GM20000 (cell line): ENCODE measurements at regions not wholly inside any gene's neighbourhood (a gene's known extent, or its start where the extent isn't known, plus 50 kb on each side); places are given as distances from the start of the nearest gene placed in this dataset.

ENCODE experiments used
- DNase-seq: peaks from one replicate; pipeline ENCODE4 v3.0.0; 2012; ENCODE audit warnings: low spot score
- TF ChIP-seq, protein P1 (sequence below): IDR thresholded peaks from 2 replicates; pipeline ENCODE4 v1.5.1; 2012; ENCODE audit warnings: mild to moderate bottlenecking, control low read depth; ENCODE audit errors: extremely low read depth, missing control alignments

GRCh38 chr2:10971888-10972260 is 60.1 kb downstream of the KCNF1 start:
- no peak for DNase-seq
- TF ChIP-seq, protein P1, sequence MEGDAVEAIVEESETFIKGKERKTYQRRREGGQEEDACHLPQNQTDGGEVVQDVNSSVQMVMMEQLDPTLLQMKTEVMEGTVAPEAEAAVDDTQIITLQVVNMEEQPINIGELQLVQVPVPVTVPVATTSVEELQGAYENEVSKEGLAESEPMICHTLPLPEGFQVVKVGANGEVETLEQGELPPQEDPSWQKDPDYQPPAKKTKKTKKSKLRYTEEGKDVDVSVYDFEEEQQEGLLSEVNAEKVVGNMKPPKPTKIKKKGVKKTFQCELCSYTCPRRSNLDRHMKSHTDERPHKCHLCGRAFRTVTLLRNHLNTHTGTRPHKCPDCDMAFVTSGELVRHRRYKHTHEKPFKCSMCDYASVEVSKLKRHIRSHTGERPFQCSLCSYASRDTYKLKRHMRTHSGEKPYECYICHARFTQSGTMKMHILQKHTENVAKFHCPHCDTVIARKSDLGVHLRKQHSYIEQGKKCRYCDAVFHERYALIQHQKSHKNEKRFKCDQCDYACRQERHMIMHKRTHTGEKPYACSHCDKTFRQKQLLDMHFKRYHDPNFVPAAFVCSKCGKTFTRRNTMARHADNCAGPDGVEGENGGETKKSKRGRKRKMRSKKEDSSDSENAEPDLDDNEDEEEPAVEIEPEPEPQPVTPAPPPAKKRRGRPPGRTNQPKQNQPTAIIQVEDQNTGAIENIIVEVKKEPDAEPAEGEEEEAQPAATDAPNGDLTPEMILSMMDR, result no peak

DNA sequence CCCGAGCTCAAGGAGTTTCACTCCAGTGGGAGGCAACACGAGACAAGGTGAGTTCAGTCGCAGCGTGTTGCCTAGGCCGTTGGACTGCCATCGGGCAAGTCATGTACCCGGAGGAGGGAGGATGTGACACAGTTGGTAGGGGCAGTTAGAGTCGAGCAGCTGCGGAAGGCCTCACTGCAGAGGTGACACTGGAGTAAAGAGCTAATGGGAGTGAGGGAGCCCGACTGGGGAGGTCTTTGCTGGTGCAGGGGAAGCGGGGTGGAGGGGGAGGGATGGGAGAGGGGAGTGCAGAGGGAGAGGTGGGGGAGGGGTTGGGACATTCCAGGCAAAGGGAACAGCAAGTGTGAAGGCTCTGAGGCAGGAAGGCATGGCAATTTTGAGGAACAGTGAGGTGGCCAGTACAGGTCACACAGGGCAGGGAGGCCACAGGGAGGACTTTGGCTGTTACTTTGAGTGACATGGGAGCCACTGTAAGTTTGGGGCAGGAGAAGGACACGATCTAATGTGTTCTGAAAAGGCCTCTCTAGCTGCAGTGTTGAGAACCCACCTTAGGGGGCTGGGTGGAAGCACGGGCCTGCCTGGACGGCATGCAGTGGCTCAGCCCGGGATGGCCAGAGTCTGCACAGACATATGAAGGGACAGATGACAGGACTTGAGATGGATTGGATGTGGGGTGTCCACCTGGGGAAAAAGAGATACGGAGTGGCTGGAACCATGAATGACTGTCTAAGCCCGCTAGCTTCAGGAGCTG is 61.1 kb downstream of the KCNF1 start:
- TF ChIP-seq, protein P1, result no peak
- no peak for DNase-seq

DNA sequence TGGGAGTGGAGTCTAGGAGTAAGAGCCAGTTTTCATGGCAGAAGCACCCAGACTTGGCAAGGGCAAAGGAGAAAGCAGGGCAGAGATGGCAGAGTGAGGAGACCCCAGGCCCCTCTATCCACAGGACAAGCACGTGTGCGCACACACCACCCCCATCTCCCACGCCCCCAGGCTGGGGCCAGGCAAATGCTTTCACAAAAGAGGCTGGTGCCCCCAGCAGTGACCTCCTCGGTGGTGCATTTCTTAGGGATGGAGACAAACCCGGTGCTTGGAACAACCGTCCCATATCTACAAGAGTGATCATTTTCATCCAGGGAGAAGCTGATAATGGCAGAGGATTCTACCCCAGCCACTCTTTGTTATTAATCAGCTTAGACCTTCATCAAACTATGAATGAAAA is 62.0 kb downstream of the KCNF1 start:
- TF ChIP-seq, protein P1, result no peak
- no peak for DNase-seq

DNA sequence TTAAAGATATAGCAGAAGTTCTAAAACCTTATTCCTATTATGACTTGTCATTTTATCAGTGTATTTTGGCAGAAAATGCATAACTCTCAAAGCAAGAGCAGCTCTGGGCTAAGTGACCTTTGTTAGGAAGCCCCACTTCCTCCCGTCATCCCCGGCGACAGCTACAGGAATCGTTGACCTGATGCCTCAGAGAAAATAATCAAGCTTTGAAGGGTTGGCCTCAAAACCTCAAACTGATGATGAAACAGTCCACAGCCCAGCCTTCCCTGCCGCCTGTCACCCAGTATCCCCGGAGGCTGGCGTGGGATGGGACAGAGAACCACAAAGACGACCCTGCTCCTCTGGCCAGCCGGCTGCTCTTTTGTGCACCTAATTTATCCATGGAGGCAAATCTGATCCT is 65.3 kb downstream of the KCNF1 start:
- DNase-seq, result no peak
- TF ChIP-seq, protein P1, result no peak

DNA sequence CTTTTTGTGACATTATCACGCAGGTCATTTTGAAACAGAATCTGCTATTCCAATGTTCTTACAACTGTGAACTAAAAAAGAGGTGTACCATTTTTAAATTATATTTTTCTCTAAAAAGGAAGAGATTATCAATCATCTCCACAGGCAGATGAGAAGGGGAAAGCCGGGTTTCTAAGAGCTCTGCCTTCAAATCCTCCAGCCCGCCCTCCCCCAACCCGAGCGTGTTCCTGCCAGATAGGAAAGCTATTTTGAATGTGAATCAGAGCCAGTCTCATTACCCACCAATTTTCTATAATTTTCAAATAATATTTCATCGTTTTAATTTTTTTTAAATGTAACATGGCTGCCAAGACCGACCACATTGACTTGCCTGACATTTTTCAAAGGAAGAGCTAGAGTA is 65.9 kb downstream of the KCNF1 start:
- TF ChIP-seq, protein P1, result no peak
- no peak for DNase-seq

DNA sequence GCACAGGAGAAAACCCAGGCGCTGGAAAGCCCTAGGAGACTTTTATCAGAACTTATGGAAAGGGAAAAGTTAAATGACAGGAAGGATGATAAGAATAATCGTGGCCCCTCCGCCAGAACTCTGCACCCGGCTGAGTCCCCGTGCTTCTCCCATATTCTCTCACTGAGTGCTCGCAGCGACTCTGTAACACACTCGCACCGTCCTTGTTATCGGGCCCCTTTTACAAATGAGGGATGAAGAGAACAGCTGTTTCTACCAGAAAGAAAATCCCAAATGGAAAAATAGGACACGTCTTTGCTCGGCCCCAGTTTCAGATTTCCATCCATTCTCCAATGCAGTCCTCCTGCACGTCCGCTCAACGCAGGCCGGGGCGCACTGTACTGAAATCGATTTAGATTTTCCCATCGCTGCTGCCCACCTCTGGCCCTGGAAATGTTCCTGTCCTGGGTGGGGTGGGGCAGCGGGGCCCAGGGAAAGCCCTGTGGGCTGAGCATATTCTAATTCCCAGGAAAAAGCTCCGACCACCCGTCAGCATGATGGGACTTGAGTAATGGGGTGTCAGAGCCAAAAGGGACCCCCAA is 66.4 kb downstream of the KCNF1 start:
- TF ChIP-seq, protein P1, result no peak
- no peak for DNase-seq

DNA sequence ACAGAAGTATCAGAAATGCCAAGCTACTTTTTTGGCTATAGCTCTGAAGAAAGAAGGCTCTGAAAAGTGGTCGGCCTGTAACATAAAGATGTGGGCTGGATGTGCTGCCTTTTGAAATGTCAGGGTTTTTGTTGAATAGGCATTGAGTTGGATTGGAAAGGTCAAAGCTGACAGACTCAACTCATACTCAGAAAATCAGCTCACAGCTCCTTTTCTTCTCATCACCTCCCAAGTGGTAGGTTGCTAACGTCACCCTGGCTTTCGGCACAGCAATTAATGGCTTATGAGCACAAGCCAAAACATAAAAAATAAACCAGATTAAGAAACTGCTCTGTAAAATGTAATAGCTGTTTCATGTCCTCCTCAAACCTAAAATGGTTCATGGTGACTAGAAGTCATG is 68.3 kb downstream of the KCNF1 start:
- TF ChIP-seq, protein P1, result no peak
- DNase-seq, result no peak
